ENCODE measurements at regions not wholly inside any gene's neighbourhood (a gene's known extent, or its start where the extent isn't known, plus 50 kb on each side); places are given as distances from the start of the nearest gene placed in this dataset.

- TF ChIP-seq CTCF (conservative IDR thresholded peaks at IDR 0.05): no peak
- TF ChIP-seq ZFX (IDR thresholded peaks at IDR 0.05): no peak
Observed at GRCh38 chr5:53241572-53241971, 132.0 kb upstream of the MOCS2 start.

Data from C4-2B (cell line).